Neural crest cell (in vitro differentiated cells): ENCODE measurements at regions not wholly inside any gene's neighbourhood (a gene's known extent, or its start where the extent isn't known, plus 50 kb on each side); places are given as distances from the start of the nearest gene placed in this dataset.

Experiments used
- DNase-seq: peaks from one replicate; pipeline ENCODE4 v3.0.0; 2021; ENCODE audit warnings: low read depth, mixed read lengths, low spot score
- H3K27ac Mint-ChIP-seq: one replicate; pipeline ENCODE4 v1.8.0; 2021; ENCODE audit warnings: mild to moderate bottlenecking, mixed read lengths; ENCODE audit not compliant: unreplicated experiment
- H3K27me3 Mint-ChIP-seq: 2 replicates; pipeline ENCODE4 v1.8.0; 2021; ENCODE audit warnings: low read depth, mild to moderate bottlenecking, mixed read lengths
- H3K36me3 Mint-ChIP-seq: 2 replicates; pipeline ENCODE4 v1.8.0; 2021; ENCODE audit warnings: low read depth, mild to moderate bottlenecking, mixed read lengths
- H3K4me1 Mint-ChIP-seq: 2 replicates; pipeline ENCODE4 v1.8.0; 2021; ENCODE audit warnings: mixed read lengths
- H3K4me3 Mint-ChIP-seq: one replicate; pipeline ENCODE4 v1.8.0; 2021; ENCODE audit warnings: mild to moderate bottlenecking, mixed read lengths
- H3K9me3 Mint-ChIP-seq: 2 replicates; pipeline ENCODE4 v1.8.0; 2021; ENCODE audit warnings: mixed read lengths
- CTCF ChIP-seq: fragments of 200-600 bp; sonication (generic); conservative IDR thresholded peaks from 2 replicates; pipeline ENCODE4 v1.5.0; 2021; ENCODE audit warnings: antibody characterized with exemption, mild to moderate bottlenecking

- no peaks in the 10 kb centered on the region for H3K4me1 Mint-ChIP-seq
- no peaks in the 10 kb centered on the region for H3K9me3 Mint-ChIP-seq
- no peak for DNase-seq
- H3K36me3 Mint-ChIP-seq, result no peaks in the 10 kb centered on the region
- TF ChIP-seq CTCF, result no peak
- H3K27ac Mint-ChIP-seq, result no peak overlapping the region
- no peak overlapping the region for H3K4me3 Mint-ChIP-seq
- H3K27me3 Mint-ChIP-seq, result no peaks in the 10 kb centered on the region
Observed at GRCh38 chr5:56557198-56557597, 258.2 kb upstream of the MAP3K1 start.

DNA sequence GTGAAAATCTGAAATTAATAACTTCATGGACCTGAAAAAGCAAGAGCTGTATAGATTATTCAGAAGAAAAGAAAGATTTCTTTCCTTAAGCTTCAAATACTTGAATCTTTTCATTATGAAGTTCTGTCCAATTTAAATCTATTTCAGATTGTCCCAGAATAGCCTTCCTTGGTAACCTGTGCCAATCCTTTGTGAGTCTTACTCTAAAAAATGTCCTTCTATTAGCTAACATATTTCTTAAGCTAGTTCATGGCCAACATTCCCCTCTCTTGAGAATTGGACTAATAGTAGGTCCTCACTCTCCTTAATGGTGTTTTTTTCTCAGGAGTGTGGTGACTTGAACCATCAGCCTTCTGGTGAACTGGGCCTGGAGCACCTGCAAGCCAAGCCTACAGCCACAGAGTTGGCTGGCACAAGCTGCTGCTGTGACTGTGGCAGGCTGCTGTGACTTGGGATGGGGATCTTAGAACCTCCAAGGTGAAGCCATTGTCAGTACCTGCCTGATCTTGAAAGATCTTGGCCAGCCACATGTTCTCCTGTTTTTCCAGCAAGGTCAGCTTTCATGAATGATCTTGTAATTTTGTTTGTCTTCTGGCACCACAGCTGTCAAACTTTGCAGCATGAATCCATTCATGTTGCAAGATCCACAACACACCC is 262.6 kb upstream of the MAP3K1 start:
- H3K9me3 Mint-ChIP-seq, result no peaks in the 10 kb centered on the region
- no peak for DNase-seq
- H3K27ac Mint-ChIP-seq, result no peak overlapping the region
- H3K4me1 Mint-ChIP-seq, result no peaks in the 10 kb centered on the region
- no peak for TF ChIP-seq CTCF
- H3K36me3 Mint-ChIP-seq, result no peaks in the 10 kb centered on the region
- H3K4me3 Mint-ChIP-seq, result no peak overlapping the region
- H3K27me3 Mint-ChIP-seq, result no peaks in the 10 kb centered on the region

DNA sequence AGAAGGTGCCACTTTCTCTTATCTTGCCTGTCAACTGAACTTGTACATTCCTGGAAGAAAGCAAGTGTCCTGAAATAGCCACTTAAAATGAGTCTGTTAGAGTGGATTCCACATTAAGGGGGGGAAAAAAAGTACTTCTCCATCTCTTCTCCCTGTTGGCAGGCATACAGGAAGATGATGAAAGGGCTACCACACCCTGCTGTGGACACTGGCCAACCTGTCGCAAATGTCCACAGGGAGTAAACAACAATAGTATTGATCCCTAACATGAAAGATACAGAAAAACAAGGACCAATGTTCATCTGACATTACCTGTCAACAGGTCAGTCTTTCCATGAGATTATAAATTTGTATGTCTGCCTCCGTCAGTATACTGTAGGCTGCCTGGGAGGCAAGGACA is 265.1 kb upstream of the MAP3K1 start:
- no peaks in the 10 kb centered on the region for H3K36me3 Mint-ChIP-seq
- H3K4me1 Mint-ChIP-seq, result peaks cover 7% of the 10 kb centered on the region

GRCh38 chr5:56549096-56549886 is 266.1 kb upstream of the MAP3K1 start:
- H3K27ac Mint-ChIP-seq, result no peak overlapping the region
- no peaks in the 10 kb centered on the region for H3K9me3 Mint-ChIP-seq
- H3K4me1 Mint-ChIP-seq, result peaks cover 13% of the 10 kb centered on the region
- no peak overlapping the region for H3K4me3 Mint-ChIP-seq
- H3K36me3 Mint-ChIP-seq, result no peaks in the 10 kb centered on the region
- no peaks in the 10 kb centered on the region for H3K27me3 Mint-ChIP-seq
- DNase-seq, result no peak
- no peak for TF ChIP-seq CTCF

More for the DNA sequence above, 265.1 kb upstream of the MAP3K1 start:
- Mint-ChIP-seq H3K4me3 (no peak overlapping the region), H3K27ac (no peak overlapping the region), H3K9me3 (no peaks in the 10 kb centered on the region), H3K27me3 (no peaks in the 10 kb centered on the region)
- TF ChIP-seq CTCF, result no peak
- DNase-seq, result no peak

DNA sequence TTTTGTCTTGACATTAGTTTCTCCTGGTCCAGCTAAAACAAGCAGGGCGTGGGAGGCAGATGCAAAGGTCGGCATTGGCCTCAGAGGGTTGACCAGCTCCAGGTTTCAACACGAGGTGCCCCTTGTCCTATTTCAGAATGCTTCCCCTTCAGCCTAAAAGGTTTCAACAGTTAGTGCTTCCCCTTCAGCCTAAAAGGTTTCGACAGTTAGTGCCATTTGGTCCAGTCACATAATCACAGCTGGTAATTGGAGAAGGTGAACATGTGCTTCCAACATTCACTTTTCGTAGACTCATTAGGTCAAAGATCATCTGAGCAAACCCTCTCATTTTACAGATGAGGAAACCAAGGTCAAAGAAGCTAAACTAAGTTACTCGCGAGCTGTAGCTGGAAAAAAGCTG is 270.3 kb upstream of the MAP3K1 start:
- H3K27me3 Mint-ChIP-seq, result no peaks in the 10 kb centered on the region
- no peaks in the 10 kb centered on the region for H3K36me3 Mint-ChIP-seq
- TF ChIP-seq CTCF, result no peak
- H3K27ac Mint-ChIP-seq, result no peak overlapping the region
- peaks cover 22% of the 10 kb centered on the region for H3K4me1 Mint-ChIP-seq
- DNase-seq, result no peak
- H3K9me3 Mint-ChIP-seq, result peaks cover under 1% of the 10 kb centered on the region
- H3K4me3 Mint-ChIP-seq, result no peak overlapping the region
